Peyer's patch (tissue), 4 donors: ENCODE measurements at regions not wholly inside any gene's neighbourhood (a gene's known extent, or its start where the extent isn't known, plus 50 kb on each side); places are given as distances from the start of the nearest gene placed in this dataset.

ENCODE experiments used
- DNase-seq, 3 donors: peaks; one replicate each; pipeline ENCODE4 v3.0.0-alpha.2; 2017 to 2019
- H3K27ac ChIP-seq, 4 donors: fragments of 200-600 bp; sonication (generic); one replicate each; pipeline ENCODE4 v1.5.1; 2016 to 2019
- H3K27me3 ChIP-seq, 2 donors: fragments of 200-600 bp; sonication (generic); one replicate each; pipeline ENCODE4 v1.5.1; 2019
- H3K36me3 ChIP-seq, 3 donors: fragments of 200-600 bp; sonication (generic); one replicate each; pipeline ENCODE4 v1.5.1; 2016 to 2019
- H3K4me1 ChIP-seq, 4 donors: fragments of 200-600 bp; sonication (generic); one replicate each; pipeline ENCODE4 v1.5.1; 2016 to 2019
- H3K4me3 ChIP-seq, 4 donors: fragments of 200-600 bp; sonication (generic); 1 replicate in 3 of 4; 2 replicates in 1 of 4; pipeline ENCODE4 v1.5.1; 2016 to 2019; ENCODE audit warnings: mild to moderate bottlenecking in 1 of 4
- H3K9me3 ChIP-seq, 4 donors: fragments of 200-600 bp; sonication (generic); one replicate each; pipeline ENCODE4 v1.5.1; 2016 to 2019; ENCODE audit warnings: mild to moderate bottlenecking in 1 of 4
- POLR2A ChIP-seq, 2 donors: fragments of 450-650 bp; IDR thresholded peaks; one replicate each; pipeline ENCODE4 v1.5.1; 2017; ENCODE audit warnings: antibody characterized with exemption in 2 of 2, mild to moderate bottlenecking in 2 of 2, moderate library complexity in 2 of 2
- TF ChIP-seq, protein P1 (sequence below), 6 experiments: fragments of 450-650 bp in 4 of 6; fragments of 200-600 bp in 2 of 6; sonication (generic) in 1 of 6; IDR thresholded peaks; one replicate each; pipeline ENCODE4 v1.5.1; 2017 to 2019; ENCODE audit warnings: antibody characterized with exemption in 6 of 6, mild to moderate bottlenecking in 3 of 6, moderate library complexity in 1 of 6

DNA sequence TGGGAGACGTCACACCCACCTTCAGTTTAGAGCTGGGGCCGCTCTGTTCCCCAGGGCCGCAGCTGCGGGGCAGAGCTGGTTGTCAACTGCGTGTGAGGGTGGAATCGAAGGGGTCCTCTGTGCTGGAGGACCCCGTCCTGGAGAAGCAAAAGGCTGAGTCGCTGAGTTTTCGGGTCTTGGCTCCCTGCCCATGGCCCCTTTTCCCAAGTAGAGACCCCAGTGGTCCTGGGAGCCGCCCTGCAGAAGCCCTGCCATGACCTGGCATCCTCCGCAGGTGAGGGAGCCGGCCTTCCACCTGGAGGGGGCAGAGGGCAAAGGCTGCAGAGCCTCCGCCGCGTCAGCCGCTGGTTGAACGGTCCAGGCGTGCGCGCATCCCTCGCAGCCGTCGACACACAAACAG, 90.4 kb upstream of the COL5A1 start:
- peak in 1 of 3 donors; percentile 26 for DNase-seq
- no peak overlapping the region for H3K4me3 ChIP-seq
- no peaks in the 10 kb centered on the region for H3K36me3 ChIP-seq
- peaks cover 0 to 15% (median 0%) of the 10 kb centered on the region in 4 donors for H3K4me1 ChIP-seq
- H3K9me3 ChIP-seq, result no peaks in the 10 kb centered on the region
- no peak overlapping the region for H3K27ac ChIP-seq
- no peaks in the 10 kb centered on the region for H3K27me3 ChIP-seq
- no peak for TF ChIP-seq POLR2A (IDR thresholded peaks at IDR 0.05)
- TF ChIP-seq, protein P1, sequence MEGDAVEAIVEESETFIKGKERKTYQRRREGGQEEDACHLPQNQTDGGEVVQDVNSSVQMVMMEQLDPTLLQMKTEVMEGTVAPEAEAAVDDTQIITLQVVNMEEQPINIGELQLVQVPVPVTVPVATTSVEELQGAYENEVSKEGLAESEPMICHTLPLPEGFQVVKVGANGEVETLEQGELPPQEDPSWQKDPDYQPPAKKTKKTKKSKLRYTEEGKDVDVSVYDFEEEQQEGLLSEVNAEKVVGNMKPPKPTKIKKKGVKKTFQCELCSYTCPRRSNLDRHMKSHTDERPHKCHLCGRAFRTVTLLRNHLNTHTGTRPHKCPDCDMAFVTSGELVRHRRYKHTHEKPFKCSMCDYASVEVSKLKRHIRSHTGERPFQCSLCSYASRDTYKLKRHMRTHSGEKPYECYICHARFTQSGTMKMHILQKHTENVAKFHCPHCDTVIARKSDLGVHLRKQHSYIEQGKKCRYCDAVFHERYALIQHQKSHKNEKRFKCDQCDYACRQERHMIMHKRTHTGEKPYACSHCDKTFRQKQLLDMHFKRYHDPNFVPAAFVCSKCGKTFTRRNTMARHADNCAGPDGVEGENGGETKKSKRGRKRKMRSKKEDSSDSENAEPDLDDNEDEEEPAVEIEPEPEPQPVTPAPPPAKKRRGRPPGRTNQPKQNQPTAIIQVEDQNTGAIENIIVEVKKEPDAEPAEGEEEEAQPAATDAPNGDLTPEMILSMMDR (IDR thresholded peaks at IDR 0.05), result no peak

DNA sequence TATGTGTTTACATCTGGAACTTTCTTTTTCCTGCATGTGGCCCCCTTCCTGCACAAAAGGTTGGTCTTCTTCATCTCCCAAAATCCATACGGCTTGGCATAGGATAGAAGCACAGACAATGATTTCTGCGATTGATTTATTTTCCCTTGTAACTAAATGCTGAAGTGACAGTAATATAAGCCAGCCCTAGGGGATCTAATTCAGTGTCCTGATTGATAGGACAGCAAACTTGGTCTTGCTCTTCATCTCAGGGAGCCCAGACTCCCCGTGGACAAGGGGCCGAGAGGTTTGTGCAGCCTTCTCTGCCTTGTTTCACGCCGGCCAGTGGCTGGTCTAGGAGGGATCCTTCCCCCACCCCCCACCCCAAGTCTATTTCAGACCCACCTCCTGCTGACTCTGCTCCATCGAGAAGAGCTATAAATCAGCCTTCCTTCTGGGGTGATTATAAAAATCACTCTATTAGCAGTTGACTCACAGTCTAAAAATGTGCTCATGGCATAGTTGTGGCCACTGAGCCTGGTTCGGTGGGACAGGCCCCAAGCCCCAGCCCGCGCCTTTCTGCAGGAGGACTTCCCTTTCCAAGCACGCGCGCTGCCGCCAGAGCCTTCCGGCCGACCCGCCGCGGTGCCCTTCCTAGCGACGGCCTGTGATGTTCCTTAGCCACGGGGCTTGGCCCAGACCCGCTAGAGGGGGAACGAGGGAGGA, 89.8 kb upstream of the COL5A1 start:
- Histone ChIP-seq H3K36me3 (no peaks in the 10 kb centered on the region), H3K4me3 (no peak overlapping the region), H3K9me3 (no peaks in the 10 kb centered on the region), H3K27ac (peak overlapping the region in 2 of 4 donors; percentile 25 to 26), H3K27me3 (no peaks in the 10 kb centered on the region), H3K4me1 (peaks cover 0 to 15% (median 0%) of the 10 kb centered on the region in 4 donors)
- no peak for TF ChIP-seq POLR2A (IDR thresholded peaks at IDR 0.05)
- TF ChIP-seq, protein P1 (IDR thresholded peaks at IDR 0.05), result no peak
- peak in 1 of 3 donors; percentile 43 for DNase-seq

DNA sequence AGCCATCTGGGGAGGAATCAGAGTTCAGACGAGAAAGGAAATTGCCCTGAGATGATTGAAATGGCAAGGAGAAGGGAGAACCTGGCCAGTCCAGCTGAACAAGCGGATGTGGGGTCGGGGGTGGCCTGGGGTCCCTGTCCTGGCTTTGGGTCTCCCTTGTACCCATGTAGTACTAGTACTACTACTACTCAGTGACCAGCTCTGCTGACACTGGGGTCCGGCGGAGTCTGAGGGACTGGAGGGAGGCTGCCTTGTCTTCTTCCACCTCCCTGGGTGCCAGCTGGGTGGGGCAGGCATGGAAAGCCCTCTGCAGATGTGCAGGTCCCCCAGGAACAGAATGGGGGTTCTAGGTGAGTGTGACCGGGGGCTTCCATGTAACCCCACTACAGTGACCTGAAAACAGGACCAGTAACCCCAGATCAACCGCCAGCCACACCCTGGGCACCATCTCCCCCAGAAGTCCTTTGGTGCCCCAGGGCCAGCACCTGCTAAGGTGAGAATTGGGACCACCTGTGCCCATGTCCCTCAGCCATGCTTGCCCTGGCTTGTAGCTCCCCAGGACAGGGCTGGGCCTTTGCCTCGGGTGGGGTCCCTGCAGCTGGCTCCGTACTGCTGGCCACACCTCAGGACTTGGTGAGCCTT, 89.1 kb upstream of the COL5A1 start:
- TF ChIP-seq, protein P1 (IDR thresholded peaks at IDR 0.05), result no peak
- TF ChIP-seq POLR2A (IDR thresholded peaks at IDR 0.05), result no peak
- H3K9me3 ChIP-seq, result no peaks in the 10 kb centered on the region

DNA sequence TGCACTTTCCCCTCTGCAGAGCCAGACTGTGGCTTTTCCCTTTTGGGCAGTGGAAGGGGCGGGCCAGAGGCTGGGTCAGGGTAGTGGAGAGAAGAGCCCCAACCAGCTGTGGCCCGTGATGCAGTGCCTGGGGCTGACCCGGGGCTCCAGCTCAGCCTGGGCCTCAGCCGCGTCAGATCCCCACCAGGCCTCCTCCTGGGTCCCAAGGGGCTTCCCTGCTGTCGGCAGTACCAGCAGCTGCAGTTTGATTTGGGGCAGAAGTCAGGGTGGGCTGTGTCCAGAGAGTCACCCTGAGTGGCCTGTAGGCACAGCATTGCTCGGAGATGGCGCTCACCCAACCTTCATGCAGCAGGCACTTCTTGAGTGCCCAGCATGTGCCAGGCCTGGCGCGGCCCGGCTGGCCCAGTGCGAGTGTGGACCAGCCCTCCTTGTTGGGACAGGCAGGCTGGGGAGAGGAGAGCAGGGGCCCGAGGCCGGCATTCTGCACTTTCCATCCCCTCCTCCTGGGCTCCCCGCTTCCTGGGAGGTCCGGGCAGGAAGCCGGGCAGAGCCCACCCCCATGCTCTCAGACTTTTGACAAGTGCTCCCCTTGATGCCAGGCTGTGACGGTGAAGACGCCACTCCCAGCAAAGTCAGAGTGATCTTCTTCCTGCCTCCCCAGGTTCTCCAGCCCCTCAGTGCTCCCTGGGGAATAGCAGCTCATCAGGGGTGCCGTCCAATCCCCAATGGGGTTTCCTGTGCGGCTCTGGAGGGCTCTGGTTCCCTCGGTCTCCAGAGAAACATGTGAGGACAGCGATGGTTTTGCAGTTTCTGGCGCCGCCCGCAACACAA, 88.3 kb upstream of the COL5A1 start:
- Histone ChIP-seq H3K4me3 (no peak overlapping the region), H3K36me3 (no peaks in the 10 kb centered on the region), H3K4me1 (peaks cover 0 to 15% (median 0%) of the 10 kb centered on the region in 4 donors), H3K9me3 (no peaks in the 10 kb centered on the region), H3K27ac (no peak overlapping the region), H3K27me3 (no peaks in the 10 kb centered on the region)
- TF ChIP-seq, protein P1 (IDR thresholded peaks at IDR 0.05), result no peak
- no peak for TF ChIP-seq POLR2A (IDR thresholded peaks at IDR 0.05)
- DNase-seq, result peak in 1 of 3 donors; percentile 38

More for the DNA sequence above, 89.1 kb upstream of the COL5A1 start:
- peak overlapping the region in 1 of 4 donors; percentile 25 for H3K27ac ChIP-seq
- DNase-seq, result peak in 1 of 3 donors; percentile 24
- H3K36me3 ChIP-seq, result no peaks in the 10 kb centered on the region
- peaks cover 0 to 15% (median 0%) of the 10 kb centered on the region in 4 donors for H3K4me1 ChIP-seq
- no peak overlapping the region for H3K4me3 ChIP-seq
- H3K27me3 ChIP-seq, result no peaks in the 10 kb centered on the region

DNA sequence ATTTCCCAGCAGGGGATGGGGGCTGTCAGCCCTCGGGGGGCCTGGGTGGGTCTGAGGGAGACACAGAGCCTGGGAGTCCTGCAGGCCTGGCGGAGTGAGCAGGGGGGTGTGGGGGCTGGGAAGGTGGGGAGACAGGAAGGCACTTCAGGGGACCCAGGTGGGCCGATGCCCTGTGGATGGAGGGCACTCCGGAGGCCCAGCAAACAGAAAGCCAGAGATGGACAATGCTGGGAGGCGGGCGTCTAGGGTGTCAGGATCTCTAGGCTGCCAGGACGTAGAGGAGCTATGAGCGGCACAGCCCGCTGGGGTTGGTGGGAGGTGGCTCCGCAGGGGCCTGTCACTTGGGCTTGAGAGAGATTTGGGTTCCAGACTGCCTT, 87.6 kb upstream of the COL5A1 start:
- H3K9me3 ChIP-seq, result no peaks in the 10 kb centered on the region
- peaks cover 0 to 15% (median 0%) of the 10 kb centered on the region in 4 donors for H3K4me1 ChIP-seq
- no peaks in the 10 kb centered on the region for H3K36me3 ChIP-seq
- peak in 1 of 3 donors; percentile 36 for DNase-seq
- TF ChIP-seq, protein P1 (IDR thresholded peaks at IDR 0.05), result no peak
- TF ChIP-seq POLR2A (IDR thresholded peaks at IDR 0.05), result no peak
- no peak overlapping the region for H3K27ac ChIP-seq
- H3K27me3 ChIP-seq, result no peaks in the 10 kb centered on the region
- H3K4me3 ChIP-seq, result no peak overlapping the region
